ENCODE measurements at regions not wholly inside any gene's neighbourhood (a gene's known extent, or its start where the extent isn't known, plus 50 kb on each side); places are given as distances from the start of the nearest gene placed in this dataset.

DNA sequence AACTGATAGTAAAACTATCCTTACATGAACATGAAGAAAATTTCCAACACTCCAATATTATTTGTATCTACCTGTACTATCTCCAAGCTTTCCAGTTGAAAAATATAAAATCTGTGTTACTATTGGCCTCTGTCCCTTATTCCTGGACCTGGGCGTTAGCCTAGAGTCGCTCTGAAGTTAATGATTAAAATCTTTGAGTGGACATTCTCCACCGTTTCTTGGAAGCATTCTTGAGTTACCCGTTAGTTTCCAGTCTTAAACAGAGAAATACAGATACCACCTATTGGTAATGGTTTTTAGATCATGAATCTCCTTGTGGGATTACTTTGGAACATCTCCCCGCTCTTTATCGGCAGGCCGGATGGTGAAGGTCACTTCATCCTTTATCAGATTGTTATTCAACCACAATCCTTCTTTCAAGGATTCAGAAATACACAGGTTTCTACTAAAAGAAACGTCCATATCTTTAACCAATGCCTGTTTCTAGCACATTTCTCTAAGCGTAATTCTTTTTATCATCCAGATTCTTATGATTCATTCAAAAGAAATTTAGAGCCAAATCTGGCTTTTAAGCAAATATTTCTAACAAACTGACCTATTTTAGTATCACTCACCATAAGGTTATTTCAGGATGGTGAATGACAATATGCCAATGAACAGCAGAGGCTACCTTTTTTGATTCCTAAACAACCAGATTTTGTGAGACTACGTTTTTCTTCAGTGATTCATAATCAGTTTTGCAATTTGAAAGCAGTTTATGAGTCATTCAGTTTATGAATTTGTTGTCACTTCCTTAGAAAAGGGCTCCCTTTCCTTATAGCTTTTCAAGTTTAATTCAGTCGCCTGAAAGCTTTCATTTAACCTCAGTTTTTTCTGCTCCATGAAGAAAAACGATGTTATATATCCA, 70.2 kb upstream of the ERRFI1 start:
- Histone ChIP-seq H4K20me1 (ENCODE audit: low read length) (no peaks in the 10 kb centered on the region), H3K27me3 (ENCODE audit: low read length) (no peaks in the 10 kb centered on the region), H3K36me3 (ENCODE audit: low read depth, low read length) (no peaks in the 10 kb centered on the region), H3K4me3 (ENCODE audit: low read length) (peak overlapping the region; percentile 27; the same call in 1 of the 2 replicates), H3K9me2 (replicated peaks; ENCODE audit: low read length) (no peaks in the 10 kb centered on the region), H3K9ac (ENCODE audit: low read length) (peak overlapping the region; percentile 92), H3K4me2 (ENCODE audit: low read length) (peak overlapping the region; percentile 76), H3F3A (ENCODE audit: low read length, unreplicated experiment) (peaks cover 16% of the 10 kb centered on the region), H3K9me3 (ENCODE audit: low read length) (no peaks in the 10 kb centered on the region), H3K79me2 (ENCODE audit: low read length) (0 out of 2 replicates have a peak, but pooled peaks cover 4% of the 10 kb centered on the region), H3K27ac (ENCODE audit: low read length) (peak overlapping the region; percentile 98), H2AFZ (ENCODE audit: low read length) (no peak overlapping the region), H3K4me1 (ENCODE audit: insufficient read depth, low read length) (peaks cover 55% of the 10 kb centered on the region)
- TF ChIP-seq, protein P1, sequence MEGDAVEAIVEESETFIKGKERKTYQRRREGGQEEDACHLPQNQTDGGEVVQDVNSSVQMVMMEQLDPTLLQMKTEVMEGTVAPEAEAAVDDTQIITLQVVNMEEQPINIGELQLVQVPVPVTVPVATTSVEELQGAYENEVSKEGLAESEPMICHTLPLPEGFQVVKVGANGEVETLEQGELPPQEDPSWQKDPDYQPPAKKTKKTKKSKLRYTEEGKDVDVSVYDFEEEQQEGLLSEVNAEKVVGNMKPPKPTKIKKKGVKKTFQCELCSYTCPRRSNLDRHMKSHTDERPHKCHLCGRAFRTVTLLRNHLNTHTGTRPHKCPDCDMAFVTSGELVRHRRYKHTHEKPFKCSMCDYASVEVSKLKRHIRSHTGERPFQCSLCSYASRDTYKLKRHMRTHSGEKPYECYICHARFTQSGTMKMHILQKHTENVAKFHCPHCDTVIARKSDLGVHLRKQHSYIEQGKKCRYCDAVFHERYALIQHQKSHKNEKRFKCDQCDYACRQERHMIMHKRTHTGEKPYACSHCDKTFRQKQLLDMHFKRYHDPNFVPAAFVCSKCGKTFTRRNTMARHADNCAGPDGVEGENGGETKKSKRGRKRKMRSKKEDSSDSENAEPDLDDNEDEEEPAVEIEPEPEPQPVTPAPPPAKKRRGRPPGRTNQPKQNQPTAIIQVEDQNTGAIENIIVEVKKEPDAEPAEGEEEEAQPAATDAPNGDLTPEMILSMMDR (conservative IDR thresholded peaks at IDR 0.05; ENCODE audit: low read depth, low read length) = no peak
- no peak for TF ChIP-seq EZH2phosphoT487 (IDR thresholded peaks at IDR 0.05; ENCODE audit: borderline replicate concordance, low read length)
- TF ChIP-seq EZH2 (IDR thresholded peaks at IDR 0.05; ENCODE audit: low read length, unreplicated experiment) = no peak
- ChIA-PET POLR2A (ENCODE audit: unreplicated experiment) (interaction anchor here (0.5 to 1.7 kb wide), 5 partner anchors 78 to 108 kb away, joined by 3 to 10 read pairs (median 3); no protein-coding TSS in a partner anchor), CTCF (interaction anchor here (1.2 kb wide), 1 partner anchor 218 kb away, joined by 5 read pairs; no protein-coding TSS in a partner anchor)
- ATAC-seq = peak; percentile 49
- TSS peak; percentile 76 for BruUV-seq (replicated peaks)
- intact Hi-C loops (cut with micrococcal nuclease) = loop anchor here (1.0 to 5.0 kb wide), 11 partner anchors 18 to 218 kb away; no protein-coding TSS in a partner anchor
- DNase-seq = peak; percentile 97

DNA sequence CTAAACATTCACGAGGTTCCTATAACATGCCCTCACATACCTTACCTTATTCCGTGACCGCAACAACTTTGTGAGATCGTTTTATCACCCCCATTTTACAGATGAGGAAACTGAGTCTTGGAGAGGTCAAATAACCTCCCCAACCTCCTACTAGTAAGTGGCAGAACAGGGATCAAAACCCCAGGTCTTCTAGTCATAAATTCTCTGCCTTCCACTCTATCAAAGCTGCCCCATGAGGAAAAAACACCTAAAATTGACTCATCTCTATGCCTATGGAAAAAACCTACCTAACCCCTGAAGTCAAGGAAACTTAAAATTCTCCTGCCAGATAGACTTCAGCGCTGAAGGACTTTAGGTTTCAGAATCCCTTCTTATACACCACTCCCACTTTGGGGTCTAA, 69.5 kb upstream of the ERRFI1 start:
- POLR2A ChIA-PET (ENCODE audit: unreplicated experiment) = interaction anchor here (1.4 to 1.5 kb wide), 2 partner anchors 67 to 69 kb away, joined by 4 to 5 read pairs; no protein-coding TSS in a partner anchor
- H3F3A ChIP-seq (ENCODE audit: low read length, unreplicated experiment) = peaks cover 16% of the 10 kb centered on the region
- H3K4me3 ChIP-seq (ENCODE audit: low read length) = peak overlapping the region; percentile 14; the same call in 1 of the 2 replicates
- peaks cover 62% of the 10 kb centered on the region for H3K4me1 ChIP-seq (ENCODE audit: insufficient read depth, low read length)
- H4K20me1 ChIP-seq (ENCODE audit: low read length) = no peaks in the 10 kb centered on the region
- BruUV-seq (replicated peaks) = no TSS peak
- no peak overlapping the region for H2AFZ ChIP-seq (ENCODE audit: low read length)
- 0 out of 2 replicates have a peak, but pooled peaks cover 4% of the 10 kb centered on the region for H3K79me2 ChIP-seq (ENCODE audit: low read length)
- peak overlapping the region; percentile 76 for H3K4me2 ChIP-seq (ENCODE audit: low read length)
- CTCF ChIA-PET = interaction anchor here (1.4 kb wide), 1 partner anchor 218 kb away, joined by 3 read pairs; no protein-coding TSS in a partner anchor
- no peaks in the 10 kb centered on the region for H3K36me3 ChIP-seq (ENCODE audit: low read depth, low read length)
- peak; percentile 42 for DNase-seq
- intact Hi-C loops (cut with micrococcal nuclease) = loop anchor here (5.0 kb wide), 1 partner anchor 42 kb away; no protein-coding TSS in a partner anchor
- H3K27me3 ChIP-seq (ENCODE audit: low read length) = no peaks in the 10 kb centered on the region
- TF ChIP-seq EZH2phosphoT487 (IDR thresholded peaks at IDR 0.05; ENCODE audit: borderline replicate concordance, low read length) (no peak), EZH2 (IDR thresholded peaks at IDR 0.05; ENCODE audit: low read length, unreplicated experiment) (no peak)
- no peak for ATAC-seq
- H3K9me3 ChIP-seq (ENCODE audit: low read length) = no peaks in the 10 kb centered on the region
- H3K27ac ChIP-seq (ENCODE audit: low read length) = peak overlapping the region; percentile 98
- no peaks in the 10 kb centered on the region for H3K9me2 ChIP-seq (replicated peaks; ENCODE audit: low read length)
- peak overlapping the region; percentile 92 for H3K9ac ChIP-seq (ENCODE audit: low read length)

DNA sequence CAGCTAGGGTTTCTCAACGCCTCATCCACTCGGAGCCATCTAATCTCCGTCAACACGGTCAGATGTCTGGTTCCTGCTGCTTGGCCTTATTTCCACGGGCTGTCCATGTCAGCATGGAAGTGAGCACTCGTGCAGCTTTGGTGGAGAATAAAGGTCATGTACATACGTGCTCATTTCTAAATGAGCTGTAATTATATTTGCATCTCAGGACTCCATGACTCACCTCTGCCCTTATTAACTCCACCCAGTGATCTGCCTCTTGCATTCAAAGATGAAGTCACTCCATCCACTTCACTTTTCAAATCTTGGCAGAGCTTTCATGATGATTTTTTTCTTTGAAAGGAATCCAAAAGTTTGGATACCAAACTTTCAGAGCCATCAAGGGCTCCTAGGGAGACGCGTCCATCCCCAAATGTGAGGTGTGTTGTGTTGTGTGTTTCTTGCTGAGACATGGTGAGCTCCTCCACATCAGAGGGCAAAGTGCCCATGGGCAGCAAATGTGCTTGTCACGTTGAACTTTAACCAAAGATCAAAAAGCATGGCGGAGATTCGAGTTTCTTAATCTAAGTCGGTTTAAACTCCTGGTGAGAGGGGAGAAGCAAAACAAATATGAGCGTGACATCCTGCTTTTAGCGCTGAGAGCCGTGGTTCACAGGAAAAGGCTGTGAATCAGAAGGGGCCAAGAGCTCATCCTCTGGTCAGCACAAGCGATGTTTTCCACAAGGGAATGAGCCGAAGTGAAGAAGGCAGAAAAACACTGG, 68.6 kb upstream of the ERRFI1 start:
- no peak overlapping the region for H3K4me3 ChIP-seq (ENCODE audit: low read length)
- DNase-seq (peak; percentile 72), ATAC-seq (peak; percentile 6)
- H3K9ac ChIP-seq (ENCODE audit: low read length) = peak overlapping the region; percentile 92
- no peaks in the 10 kb centered on the region for H3K27me3 ChIP-seq (ENCODE audit: low read length)
- CTCF ChIA-PET = interaction anchor here (1.4 kb wide), 1 partner anchor 219 kb away, joined by 3 read pairs; no protein-coding TSS in a partner anchor
- peaks cover 72% of the 10 kb centered on the region for H3K4me1 ChIP-seq (ENCODE audit: insufficient read depth, low read length)
- peak overlapping the region; percentile 10 for H2AFZ ChIP-seq (ENCODE audit: low read length)
- H3K27ac ChIP-seq (ENCODE audit: low read length) = peak overlapping the region; percentile 98
- no peaks in the 10 kb centered on the region for H3K36me3 ChIP-seq (ENCODE audit: low read depth, low read length)
- TF ChIP-seq EZH2phosphoT487 (IDR thresholded peaks at IDR 0.05; ENCODE audit: borderline replicate concordance, low read length) = no peak
- TF ChIP-seq, protein P1 (conservative IDR thresholded peaks at IDR 0.05; ENCODE audit: low read depth, low read length) = no peak
- no peak for TF ChIP-seq EZH2 (IDR thresholded peaks at IDR 0.05; ENCODE audit: low read length, unreplicated experiment)
- 0 out of 2 replicates have a peak, but pooled peaks cover 4% of the 10 kb centered on the region for H3K79me2 ChIP-seq (ENCODE audit: low read length)
- POLR2A ChIA-PET (ENCODE audit: unreplicated experiment) = interaction anchor here (0.6 to 1.5 kb wide), 6 partner anchors 66 to 216 kb away, joined by 3 to 5 read pairs (median 4); no protein-coding TSS in a partner anchor
- H3F3A ChIP-seq (ENCODE audit: low read length, unreplicated experiment) = peaks cover 19% of the 10 kb centered on the region
- no peaks in the 10 kb centered on the region for H4K20me1 ChIP-seq (ENCODE audit: low read length)
- BruUV-seq (replicated peaks) = TSS peak; percentile 17
- H3K9me3 ChIP-seq (ENCODE audit: low read length) = no peaks in the 10 kb centered on the region
- intact Hi-C loops (cut with micrococcal nuclease) = loop anchor here (5.0 kb wide), 1 partner anchor 43 kb away; no protein-coding TSS in a partner anchor
- H3K4me2 ChIP-seq (ENCODE audit: low read length) = peak overlapping the region; percentile 76
- H3K9me2 ChIP-seq (replicated peaks; ENCODE audit: low read length) = no peaks in the 10 kb centered on the region
